GM04503 (cell line): ENCODE measurements at regions not wholly inside any gene's neighbourhood (a gene's known extent, or its start where the extent isn't known, plus 50 kb on each side); places are given as distances from the start of the nearest gene placed in this dataset.
"Not testable (repeated sequence)": the region's sequence is repeated elsewhere in the genome, so short reads cannot be mapped to it uniquely, and the experiment has no call there.

Source experiments
- DNase-seq: peaks from one replicate; pipeline ENCODE4 v3.0.0-alpha.2; 2012; ENCODE audit warnings: low read depth

GRCh38 chr10:59454171-59454919 lies 92.0 kb upstream of the FAM13C start:
- DNase-seq: no peak

GRCh38 chr10:59448616-59449015 lies 86.3 kb upstream of the FAM13C start:
- DNase-seq: no peak

- no peak for DNase-seq
These were observed 73.4 kb upstream of the FAM13C start for GRCh38 chr10:59435707-59436106.

GRCh38 chr10:59434463-59435321 lies 72.3 kb upstream of the FAM13C start:
- DNase-seq: no peak

GRCh38 chr10:59433720-59434428 lies 71.5 kb upstream of the FAM13C start:
- DNase-seq: no peak

GRCh38 chr10:59432207-59432900 lies 70.0 kb upstream of the FAM13C start:
- DNase-seq: no peak

- DNase-seq: not testable (repeated sequence)
These were observed 51.4 kb upstream of the FAM13C start for GRCh38 chr10:59413795-59414194.
